KMS-11 (cell line): ENCODE measurements at regions not wholly inside any gene's neighbourhood (a gene's known extent, or its start where the extent isn't known, plus 50 kb on each side); places are given as distances from the start of the nearest gene placed in this dataset.

Source experiments
- H2AFZ ChIP-seq: fragments of 200-600 bp; sonication (generic); 2 replicates; pipeline ENCODE4 v1.6.1; 2016; ENCODE audit warnings: antibody characterized with exemption, mixed run types, low read depth
- H3K27ac ChIP-seq: fragments of 200-600 bp; sonication (generic); 2 replicates; pipeline ENCODE4 v1.6.1; 2016; ENCODE audit warnings: mild to moderate bottlenecking, mixed run types
- H3K27me3 ChIP-seq: fragments of 200-600 bp; sonication (generic); 2 replicates; pipeline ENCODE4 v1.6.1; 2017; ENCODE audit warnings: mild to moderate bottlenecking, low read depth, mixed run types, moderate library complexity; ENCODE audit not compliant: insufficient read depth
- H3K36me3 ChIP-seq: fragments of 200-600 bp; sonication (generic); 2 replicates; pipeline ENCODE4 v1.6.1; 2017; ENCODE audit warnings: mild to moderate bottlenecking, mixed run types; ENCODE audit not compliant: insufficient read depth
- H3K4me1 ChIP-seq: fragments of 200-600 bp; sonication (generic); 2 replicates; pipeline ENCODE4 v1.6.1; 2016; ENCODE audit warnings: mild to moderate bottlenecking, low read depth, mixed run types; ENCODE audit not compliant: poor library complexity, severe bottlenecking
- H3K4me2 ChIP-seq: fragments of 200-600 bp; sonication (generic); 2 replicates; pipeline ENCODE4 v1.7.0; 2016; ENCODE audit warnings: mild to moderate bottlenecking, mixed run types
- H3K4me3 ChIP-seq: fragments of 200-600 bp; sonication (generic); IDR thresholded peaks from 2 replicates; pipeline ENCODE4 v1.6.1; 2017; ENCODE audit warnings: low read depth, low read length, mixed read lengths; ENCODE audit not compliant: insufficient read depth
- H3K79me2 ChIP-seq: fragments of 200-600 bp; sonication (generic); 2 replicates; pipeline ENCODE4 v1.6.1; 2016; ENCODE audit warnings: low read depth, mixed run types; ENCODE audit not compliant: insufficient read depth
- H3K9ac ChIP-seq: fragments of 200-600 bp; sonication (generic); 2 replicates; pipeline ENCODE4 v1.6.1; 2016; ENCODE audit warnings: mild to moderate bottlenecking, mixed run types
- H4K20me1 ChIP-seq: fragments of 200-600 bp; sonication (generic); 2 replicates; pipeline ENCODE4 v1.6.1; 2016; ENCODE audit warnings: mild to moderate bottlenecking, mixed run types; ENCODE audit not compliant: insufficient read depth
- CTCF ChIP-seq: fragments of 200-600 bp; sonication (generic); conservative IDR thresholded peaks from 2 replicates; pipeline ENCODE4 v1.6.1; 2017; ENCODE audit warnings: low read depth, mild to moderate bottlenecking, antibody characterized with exemption, low read length, moderate library complexity, mixed read lengths

GRCh38 chr5:168110870-168111832 lies 180.3 kb upstream of the WWC1 start:
- H3K4me3 ChIP-seq: no peak overlapping the region
- H3K36me3 ChIP-seq: no peaks in the 10 kb centered on the region
- no peak overlapping the region for H2AFZ ChIP-seq
- H3K9ac ChIP-seq: no peak overlapping the region
- H3K4me2 ChIP-seq: no peak overlapping the region
- H3K4me1 ChIP-seq: no peaks in the 10 kb centered on the region
- H4K20me1 ChIP-seq: no peaks in the 10 kb centered on the region
- no peak for TF ChIP-seq CTCF
- no peaks in the 10 kb centered on the region for H3K27me3 ChIP-seq
- H3K27ac ChIP-seq: no peak overlapping the region
- H3K79me2 ChIP-seq: no peaks in the 10 kb centered on the region

- Histone ChIP-seq H4K20me1 (no peaks in the 10 kb centered on the region), H3K27ac (no peak overlapping the region), H3K4me3 (no peak overlapping the region), H3K4me2 (no peak overlapping the region), H3K36me3 (no peaks in the 10 kb centered on the region), H2AFZ (no peak overlapping the region), H3K4me1 (peaks cover 5% of the 10 kb centered on the region), H3K9ac (no peak overlapping the region), H3K79me2 (no peaks in the 10 kb centered on the region), H3K27me3 (no peaks in the 10 kb centered on the region)
- peak; percentile 55 for TF ChIP-seq CTCF
Measured at GRCh38 chr5:168114444-168115017, 176.9 kb upstream of the WWC1 start.

- Histone ChIP-seq H4K20me1 (no peaks in the 10 kb centered on the region), H3K79me2 (no peaks in the 10 kb centered on the region), H3K4me2 (no peak overlapping the region), H3K9ac (no peak overlapping the region), H2AFZ (no peak overlapping the region), H3K27me3 (no peaks in the 10 kb centered on the region), H3K36me3 (no peaks in the 10 kb centered on the region), H3K4me3 (no peak overlapping the region), H3K4me1 (peaks cover 5% of the 10 kb centered on the region), H3K27ac (no peak overlapping the region)
- no peak for TF ChIP-seq CTCF
Measured at GRCh38 chr5:168117469-168117868, 174.0 kb upstream of the WWC1 start.

- H2AFZ ChIP-seq: no peak overlapping the region
- H3K4me1 ChIP-seq: peaks cover 5% of the 10 kb centered on the region
- no peaks in the 10 kb centered on the region for H3K79me2 ChIP-seq
- no peaks in the 10 kb centered on the region for H4K20me1 ChIP-seq
- no peaks in the 10 kb centered on the region for H3K36me3 ChIP-seq
- H3K9ac ChIP-seq: no peak overlapping the region
- no peak overlapping the region for H3K27ac ChIP-seq
- H3K27me3 ChIP-seq: no peaks in the 10 kb centered on the region
- no peak overlapping the region for H3K4me2 ChIP-seq
- H3K4me3 ChIP-seq: no peak overlapping the region
- TF ChIP-seq CTCF: no peak
Measured at GRCh38 chr5:168118042-168118668, 173.3 kb upstream of the WWC1 start.
